IPS-NIHi7 (cell line): ENCODE measurements at regions not wholly inside any gene's neighbourhood (a gene's known extent, or its start where the extent isn't known, plus 50 kb on each side); places are given as distances from the start of the nearest gene placed in this dataset.
"Not testable (repeated sequence)": the region's sequence is repeated elsewhere in the genome, so short reads cannot be mapped to it uniquely, and the experiment has no call there.

ENCODE experiments used
- DNase-seq: peaks from one replicate; pipeline ENCODE4 v3.0.0; 2012; ENCODE audit warnings: mixed read lengths; ENCODE audit errors: extremely low spot score

DNA sequence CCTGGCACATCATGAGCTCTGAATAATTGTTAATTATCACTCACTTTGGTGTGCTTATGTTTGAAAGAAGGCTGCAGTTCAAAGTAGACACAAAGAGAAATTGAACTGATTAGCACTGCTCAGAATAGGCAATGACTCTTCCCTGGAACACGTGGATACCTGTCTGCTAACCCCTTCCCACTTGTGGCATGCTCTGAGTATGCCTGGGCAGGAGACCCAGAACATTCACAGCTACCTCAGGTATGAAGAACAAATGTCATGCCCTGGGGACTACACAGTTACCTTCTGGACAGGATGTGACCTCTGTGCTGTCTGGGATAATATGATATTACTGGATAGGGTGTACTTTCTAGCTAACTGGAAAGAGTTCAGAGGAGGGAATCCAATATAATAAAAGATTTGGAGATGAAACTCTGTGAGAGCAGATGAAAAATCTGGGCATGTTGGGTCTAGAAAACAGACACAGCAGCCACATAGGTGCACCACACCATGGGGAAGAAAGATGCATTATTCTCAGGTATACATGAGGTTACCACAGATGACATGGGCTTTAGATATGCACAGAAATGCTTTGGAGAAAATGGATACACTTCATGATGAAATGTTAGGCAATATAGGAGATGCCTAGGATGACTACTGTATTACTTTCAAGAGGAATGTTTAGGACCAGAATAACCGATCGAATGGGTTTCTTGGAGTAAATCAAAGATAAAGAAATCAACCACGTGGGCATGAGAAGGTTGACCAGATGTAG, 324.2 kb upstream of the PREP start:
- DNase-seq: no peak

DNA sequence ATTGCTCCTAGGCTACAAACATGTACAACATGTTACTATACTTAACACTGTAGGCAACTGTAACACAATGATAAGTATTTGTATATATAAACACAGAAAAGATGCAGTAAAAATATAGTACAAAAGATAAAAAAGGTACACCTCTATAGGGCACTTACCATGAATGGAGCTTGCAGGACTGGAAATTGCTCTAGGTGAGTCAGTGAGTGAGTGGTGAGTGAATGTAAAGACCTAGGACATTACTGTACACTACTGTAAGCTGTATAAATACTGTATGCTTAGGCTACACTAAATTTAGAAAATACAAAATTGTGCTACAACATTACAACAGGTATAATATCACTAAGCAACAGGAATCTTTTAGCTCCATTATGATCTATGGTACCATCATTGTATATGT, 312.0 kb upstream of the PREP start:
- DNase-seq: no peak

DNA sequence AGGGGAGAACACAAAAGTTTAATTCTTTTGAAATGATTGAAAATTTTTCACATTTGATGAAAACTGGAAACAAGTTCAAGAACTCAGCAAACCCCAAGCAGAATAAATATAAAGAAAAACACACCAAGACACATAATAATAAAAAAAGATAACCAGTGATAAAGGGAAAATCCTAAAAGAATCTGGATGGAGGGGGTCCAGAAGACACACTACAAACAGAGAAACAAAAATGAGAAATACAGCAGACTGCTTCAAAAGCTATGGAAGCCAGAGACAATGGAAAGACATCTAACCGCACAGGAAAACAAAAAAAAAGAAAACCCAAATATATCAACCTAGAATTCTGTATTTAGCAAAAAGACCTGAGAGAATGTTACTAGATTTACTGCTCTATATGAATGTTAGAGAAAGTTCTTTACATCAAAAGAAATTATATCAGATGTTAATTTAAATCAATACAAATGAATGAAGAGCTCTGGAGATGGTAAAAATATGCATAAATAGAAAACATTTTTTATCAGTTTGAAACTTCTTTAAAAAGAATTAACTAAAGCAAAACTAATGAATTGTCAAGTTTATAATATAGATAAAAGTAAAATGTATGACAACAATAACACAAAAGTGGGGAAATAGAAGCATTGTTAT, 310.7 kb upstream of the PREP start:
- no peak for DNase-seq

DNA sequence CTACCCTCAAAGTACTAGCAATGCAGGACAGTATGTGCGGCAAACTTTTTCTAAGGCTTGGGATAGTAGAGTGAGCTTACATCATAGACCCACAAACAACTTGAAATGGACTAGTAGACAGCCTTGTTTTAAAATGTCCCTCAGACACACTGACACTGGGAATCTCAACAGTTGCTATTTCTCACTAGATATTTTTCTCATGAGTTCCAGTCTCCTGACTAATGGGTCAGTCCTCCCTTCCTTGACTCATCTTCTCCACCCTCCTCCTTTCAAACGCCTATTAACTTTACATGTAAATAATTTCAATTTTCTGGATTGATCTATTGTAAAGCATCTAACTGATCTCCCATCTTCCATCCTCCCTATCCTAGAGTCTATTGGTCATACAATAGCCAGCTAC, 308.3 kb upstream of the PREP start:
- no peak for DNase-seq

DNA sequence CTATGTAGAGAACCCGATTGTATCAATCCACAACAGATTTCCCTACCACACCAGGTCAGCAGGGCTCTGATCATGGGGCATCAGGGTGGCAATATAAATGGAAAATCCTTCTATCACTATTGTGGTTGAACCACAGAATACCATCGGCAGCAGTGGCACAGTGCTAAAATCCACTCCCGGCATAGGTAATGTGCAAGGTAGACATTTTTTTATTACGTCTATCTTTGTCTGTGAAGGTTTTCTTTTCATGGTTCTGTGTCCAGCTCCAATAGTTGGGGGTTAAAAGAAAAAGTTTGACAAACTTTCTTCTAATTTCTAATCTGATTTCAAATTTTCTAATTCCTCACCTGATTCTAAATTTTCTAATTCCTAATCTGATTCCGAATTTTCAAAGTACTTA, 302.7 kb upstream of the PREP start:
- DNase-seq: no peak

DNA sequence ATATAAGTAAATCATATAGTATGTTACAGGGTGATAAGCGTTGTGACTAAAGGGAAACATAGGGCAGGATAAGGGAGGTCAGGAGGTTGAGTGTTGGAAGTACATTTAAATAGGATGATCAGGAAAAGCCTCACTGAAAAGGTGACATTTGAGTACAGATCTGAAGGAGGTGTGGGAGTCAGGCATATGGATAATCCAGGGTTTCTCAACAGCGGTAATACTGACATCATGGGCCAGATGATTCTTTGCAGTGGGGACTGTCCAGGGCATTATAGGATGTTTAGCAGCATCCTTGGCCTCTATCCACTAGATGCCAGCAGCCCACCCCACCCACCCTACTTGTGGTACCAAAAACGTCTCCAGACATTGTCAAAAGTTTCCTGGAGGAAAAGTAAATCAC, 292.6 kb upstream of the PREP start:
- no peak for DNase-seq

DNA sequence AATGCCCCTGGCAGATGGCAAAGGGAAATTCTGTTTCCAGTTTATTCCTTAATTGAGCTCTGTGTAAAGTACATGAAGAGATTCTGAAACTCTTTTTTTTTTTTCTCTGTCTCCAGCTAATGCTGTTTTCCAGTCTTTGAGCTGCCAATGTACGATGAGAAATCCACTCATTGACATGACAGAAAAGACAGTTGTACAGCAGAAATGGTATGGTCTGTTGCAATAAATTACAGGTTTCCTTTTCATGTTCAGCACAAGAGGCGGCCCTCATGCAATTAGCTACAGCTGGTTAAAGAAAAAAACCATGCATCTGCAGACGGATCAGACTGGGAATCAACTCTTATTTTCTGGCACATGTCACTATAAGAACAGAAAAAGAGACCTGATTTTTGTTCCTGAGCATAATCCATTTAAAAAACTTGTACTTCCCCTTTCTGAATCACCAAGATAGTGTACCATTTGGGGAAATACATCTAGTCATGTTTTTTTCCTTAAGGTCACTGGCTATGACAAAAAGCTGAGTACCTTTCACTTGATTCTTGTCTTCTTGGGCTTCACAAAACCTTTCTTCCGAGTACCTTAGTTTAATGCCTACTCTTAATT, 289.8 kb upstream of the PREP start:
- no peak for DNase-seq

DNA sequence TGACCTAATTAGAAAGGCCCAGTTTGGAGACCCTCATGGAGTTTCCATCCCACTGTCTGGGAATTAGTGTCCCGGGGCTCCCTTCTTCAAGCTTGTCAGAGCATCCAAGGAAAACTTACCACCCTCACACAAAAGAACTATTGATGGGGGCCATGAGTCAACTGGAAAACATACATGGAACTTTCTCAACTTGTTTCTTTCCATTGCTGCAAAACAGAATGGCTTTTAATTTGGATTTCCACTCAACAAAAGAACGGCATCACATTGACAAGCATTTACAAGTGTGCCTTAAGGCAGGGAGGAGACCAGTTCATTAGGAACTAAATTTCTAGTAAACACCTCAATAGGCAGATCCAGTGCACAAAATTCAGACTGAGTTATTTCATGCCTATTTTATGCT, 289.1 kb upstream of the PREP start:
- no peak for DNase-seq

DNA sequence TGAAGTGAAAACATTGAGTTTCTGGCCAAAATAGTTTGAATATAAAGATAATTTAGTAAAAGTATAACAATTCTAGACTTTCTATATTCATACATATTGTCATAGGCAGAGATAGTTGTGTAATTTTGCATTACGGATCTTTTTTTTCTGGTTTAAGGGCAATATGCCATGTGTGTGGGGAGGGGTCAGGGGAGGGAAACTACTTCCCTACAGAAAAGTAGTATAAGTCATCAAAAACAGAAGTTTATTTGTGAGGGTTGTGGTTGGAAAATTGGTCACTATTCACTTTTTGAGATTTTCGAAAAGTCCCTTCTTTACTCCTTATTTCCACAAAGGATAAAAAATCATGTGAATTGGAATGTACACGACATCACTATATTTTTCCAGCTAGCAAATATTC, 288.2 kb upstream of the PREP start:
- DNase-seq: no peak

DNA sequence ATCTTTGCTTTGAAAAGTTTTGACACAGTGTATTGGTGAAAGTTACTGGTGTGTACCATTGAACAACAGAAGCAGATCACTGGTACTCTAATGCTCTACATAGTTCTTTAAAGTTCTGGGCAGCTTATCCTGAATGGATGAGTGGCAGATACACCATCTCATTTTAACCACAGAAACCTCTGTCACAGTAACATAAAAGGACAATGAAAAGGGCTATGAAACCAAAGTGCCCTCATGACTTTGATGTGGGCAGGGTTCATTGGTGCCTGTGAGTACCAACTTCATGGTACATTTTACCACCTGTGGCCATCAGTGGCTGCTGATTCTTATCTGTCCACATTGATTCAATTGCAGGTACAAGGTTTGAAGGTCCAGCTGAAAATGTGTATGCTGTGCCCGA, 285.7 kb upstream of the PREP start:
- no peak for DNase-seq

DNA sequence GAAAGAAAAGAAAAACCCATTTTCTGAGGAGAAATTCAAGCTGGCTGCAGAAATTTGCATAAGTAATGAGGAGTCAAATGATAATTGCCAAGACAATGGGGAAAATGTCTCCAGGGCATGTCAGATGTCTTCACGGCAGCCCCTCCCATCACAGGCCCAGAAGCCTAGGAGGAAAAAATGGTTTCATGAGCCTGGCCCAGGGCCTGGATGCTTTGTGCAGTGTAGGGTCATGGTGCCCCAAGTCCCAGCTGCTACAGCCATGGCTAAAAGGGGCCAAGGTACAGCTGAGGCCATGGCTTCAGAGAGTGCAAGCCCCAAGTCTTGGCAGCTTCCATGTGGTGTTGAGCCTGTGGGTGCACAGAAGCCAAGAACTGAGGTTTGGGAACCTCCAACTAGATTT, 283.9 kb upstream of the PREP start:
- DNase-seq: not testable (repeated sequence)

DNA sequence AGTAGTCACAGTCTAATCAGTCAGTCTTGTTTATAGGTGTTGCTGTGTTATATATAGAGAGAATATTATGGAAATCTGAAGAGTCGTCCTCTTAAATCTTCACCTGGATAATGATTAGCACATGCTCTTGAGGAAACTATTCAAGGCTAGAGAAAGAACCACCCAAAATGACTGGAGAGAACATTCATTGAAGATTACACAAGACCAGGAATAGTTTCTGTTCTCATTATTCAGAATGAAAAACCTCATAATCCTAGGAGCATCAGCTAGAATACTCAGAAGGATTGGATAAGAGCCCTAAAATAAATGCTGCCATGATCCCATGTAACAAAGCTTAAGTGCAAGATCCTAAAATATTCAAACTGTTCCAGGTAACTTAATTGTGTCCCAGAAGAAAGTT, 278.2 kb upstream of the PREP start:
- no peak for DNase-seq

DNA sequence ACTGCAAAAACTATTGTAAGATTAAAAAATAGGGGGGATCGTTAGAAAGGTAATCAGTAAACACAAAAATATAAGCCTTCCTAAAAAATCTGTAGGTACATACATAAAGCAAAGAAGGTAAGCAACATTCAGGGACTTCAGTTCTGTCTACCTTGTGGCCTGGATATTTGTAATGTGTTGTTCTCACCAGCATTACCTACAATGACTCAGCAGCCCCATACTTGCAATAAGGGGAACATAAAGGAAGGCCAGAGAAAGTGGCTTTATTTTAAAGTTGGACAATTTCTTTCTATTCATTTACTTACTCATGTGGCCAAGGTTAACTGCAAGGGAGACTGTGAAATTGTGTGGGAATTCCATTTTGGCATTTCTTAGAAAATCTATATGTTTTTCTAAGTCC, 277.2 kb upstream of the PREP start:
- DNase-seq: no peak

DNA sequence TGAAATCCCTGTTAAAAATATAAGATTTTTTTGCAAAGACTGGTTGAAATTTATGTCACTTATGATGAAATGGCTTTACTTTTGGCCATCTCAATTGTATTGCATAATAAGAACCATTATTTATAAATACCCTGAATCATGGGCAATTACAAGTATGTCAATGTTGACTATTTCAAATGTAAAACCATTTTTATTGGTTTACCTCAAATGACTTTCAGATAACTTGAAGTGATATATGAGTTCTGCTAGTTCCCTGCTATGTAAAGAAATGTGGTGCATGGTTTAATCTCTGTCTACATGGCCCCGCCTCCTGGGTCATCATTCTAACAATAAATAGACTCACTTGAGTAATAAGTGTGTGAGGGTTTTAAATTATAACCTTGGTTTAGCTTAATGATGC, 275.6 kb upstream of the PREP start:
- DNase-seq: no peak

DNA sequence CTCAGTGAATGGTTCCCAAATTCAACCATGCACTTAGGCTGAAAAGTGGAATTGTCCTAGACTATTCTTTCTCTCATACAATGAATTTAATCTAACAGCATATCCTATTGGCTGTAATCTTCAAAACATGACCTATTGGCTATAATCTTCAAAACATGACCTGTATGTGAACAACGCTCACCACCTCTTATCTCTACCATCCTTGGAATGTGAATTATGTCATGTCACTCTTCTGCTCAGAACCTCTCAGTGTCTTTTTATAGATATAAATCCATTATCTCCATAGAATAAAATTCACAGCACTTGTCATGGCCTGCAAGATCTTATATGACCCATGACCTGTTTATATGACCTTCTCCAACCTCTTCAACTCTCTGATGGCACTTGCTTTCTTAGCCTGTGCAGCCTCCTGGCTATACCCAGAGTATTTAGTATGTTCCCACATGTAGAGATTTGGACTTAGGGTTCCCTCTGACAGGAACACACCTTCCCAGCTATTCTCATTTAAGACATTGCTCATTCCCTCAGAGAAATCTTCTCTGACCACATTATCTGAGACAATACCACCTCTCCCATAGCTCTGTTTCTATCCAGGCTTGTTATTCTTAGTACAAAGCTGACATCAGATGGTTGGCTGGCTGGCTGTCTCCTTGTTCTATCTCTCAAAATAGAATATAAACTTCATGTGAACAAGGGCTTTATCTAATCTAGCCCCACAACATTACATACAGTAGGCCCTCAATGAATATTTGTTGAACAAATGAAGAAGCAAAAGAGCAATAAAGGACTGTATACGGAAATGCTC, 275.0 kb upstream of the PREP start:
- no peak for DNase-seq

DNA sequence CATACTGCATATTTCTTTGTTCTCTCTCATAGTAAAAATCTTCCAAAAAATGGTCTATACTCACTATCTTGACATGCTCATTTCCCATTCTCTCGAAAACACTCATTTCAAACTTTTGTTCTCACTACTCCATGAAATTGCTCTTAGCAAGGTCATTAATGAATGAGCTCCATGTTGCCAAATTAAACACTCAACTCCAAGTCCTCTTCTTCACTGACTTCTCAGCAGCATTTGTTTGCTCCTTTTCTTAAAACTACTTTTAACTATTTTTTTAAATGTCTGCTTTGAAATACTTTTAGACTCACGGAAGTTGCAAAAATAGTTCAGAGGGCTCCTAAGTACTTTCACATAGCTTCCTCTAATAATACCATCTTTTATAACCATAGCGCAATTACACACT, 274.0 kb upstream of the PREP start:
- no peak for DNase-seq

DNA sequence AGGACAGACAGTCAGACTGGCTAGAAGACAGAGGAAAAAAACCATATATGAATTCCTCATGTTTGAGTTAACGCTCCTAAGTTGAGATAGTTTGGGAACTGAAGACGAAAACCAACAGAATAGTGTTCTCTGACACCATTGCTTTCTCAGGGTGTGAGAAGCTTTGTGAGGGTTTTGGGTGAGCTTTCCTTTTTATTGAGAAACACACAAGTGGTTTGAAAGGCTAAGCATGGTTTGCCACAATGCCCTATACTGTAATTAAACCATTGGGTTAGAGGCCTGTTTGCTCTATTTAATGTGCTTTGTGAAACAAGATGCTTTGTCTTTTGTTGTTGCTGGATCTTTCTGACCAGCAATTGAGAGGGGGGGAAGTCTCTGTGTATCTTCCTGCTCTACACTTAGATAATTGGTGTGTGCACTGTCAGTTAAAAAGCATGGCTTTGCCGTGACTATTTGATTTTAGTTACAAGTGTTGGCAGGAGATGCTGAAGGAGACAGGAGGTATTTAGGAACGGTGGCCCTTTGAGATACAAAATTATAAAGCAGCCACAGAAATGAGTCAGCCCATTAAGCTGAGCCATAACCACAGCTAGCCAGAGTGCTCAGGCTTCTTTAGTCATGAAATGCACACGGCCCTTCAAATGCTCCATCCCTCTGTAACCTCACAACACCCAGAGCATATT, 273.0 kb upstream of the PREP start:
- no peak for DNase-seq

DNA sequence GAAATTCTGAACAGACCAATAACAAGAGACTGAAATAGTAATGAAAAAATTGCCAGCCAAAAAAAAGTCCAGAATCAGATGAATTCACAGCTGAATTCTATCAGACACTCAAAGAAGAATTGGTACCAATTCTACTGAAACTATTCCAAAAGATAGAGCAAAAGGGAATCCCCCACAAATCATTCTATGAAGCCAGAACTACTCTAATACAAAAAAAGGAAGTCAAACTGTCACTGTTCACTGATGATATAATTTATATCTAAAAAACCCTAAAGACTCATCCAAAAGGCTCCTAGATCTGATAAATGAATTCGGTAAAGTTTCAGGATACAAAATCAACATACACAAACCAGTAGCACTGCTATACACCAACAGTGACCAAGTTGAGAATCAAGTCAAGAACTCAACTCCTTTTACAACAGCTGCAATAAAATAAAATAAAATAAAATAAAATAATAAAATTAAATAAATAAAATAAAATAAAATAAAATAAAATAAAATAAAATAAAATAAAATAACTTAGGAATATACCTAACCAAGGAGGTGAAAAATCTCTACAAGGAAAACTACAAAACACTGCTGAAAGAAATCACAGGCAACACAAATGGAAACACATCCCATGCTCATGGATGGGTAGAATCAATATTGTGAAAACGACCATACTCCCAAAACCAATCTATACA, 270.1 kb upstream of the PREP start:
- not testable (repeated sequence) for DNase-seq

DNA sequence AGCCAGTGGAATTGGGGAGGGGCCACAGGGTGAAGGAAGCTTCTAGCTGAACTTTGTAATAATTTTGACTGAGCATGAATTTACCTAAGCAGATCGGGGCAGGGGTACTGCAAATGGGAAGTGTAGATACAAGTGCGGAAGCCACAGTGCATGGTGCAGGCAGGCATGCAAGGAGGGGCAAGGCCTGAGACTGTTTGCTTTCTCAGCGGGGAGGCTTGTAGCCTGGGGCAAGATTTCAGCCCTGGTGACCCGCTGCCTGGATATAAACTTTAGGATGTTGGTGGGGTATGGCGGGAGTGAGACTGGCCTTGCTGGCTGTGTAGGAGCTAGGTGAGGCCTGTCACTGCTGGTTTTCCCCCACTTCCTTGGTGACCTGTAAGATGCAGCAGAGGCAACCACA, 266.4 kb upstream of the PREP start:
- peak; percentile 18 for DNase-seq

DNA sequence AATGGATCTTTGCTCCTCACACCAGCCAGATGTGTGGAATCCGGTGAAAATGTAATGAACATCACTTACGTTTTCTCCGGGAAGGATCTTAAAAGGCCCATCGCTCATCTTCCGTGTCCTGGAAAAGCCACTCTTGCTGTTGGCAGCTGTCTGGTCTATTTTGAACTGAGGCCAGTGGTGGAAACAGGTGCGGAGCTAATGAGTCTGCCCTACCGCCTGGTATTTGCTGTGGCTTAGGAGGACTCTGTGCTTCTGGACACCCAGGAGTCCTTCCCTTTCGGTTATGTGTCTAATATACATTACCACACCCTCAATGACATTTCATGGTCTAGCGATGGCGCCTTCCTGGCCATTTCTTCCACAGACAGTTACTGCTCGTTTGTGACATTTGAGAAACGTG, 264.2 kb upstream of the PREP start:
- no peak for DNase-seq

DNA sequence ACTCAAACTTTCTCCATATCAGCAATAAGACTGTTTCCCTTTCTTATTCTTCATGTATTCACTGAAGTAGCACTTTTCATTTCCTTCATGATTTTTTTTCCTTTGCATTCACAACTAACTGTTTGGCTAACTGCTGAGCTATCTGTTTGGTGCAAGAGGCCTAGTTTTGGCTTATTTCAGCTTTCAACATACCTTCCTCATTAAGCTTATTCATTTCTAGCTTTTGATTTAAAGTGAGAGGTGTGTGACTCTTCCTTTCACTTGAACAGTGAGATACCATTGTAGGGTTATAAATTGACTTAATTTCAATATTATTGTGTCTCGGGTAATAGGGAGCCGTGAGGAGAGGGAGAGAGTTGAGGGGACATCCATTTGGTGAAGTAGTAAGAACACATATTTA, 262.0 kb upstream of the PREP start:
- DNase-seq: no peak
